Sciatic nerve (tissue), 2 donors: ENCODE measurements at regions not wholly inside any gene's neighbourhood (a gene's known extent, or its start where the extent isn't known, plus 50 kb on each side); places are given as distances from the start of the nearest gene placed in this dataset.

Experiments used
- ATAC-seq: fragments of 200-7000 bp; cut with Tn5 transposase; one replicate; pipeline ENCODE4 v1.9.1; 2020; ENCODE audit warnings: mild to moderate bottlenecking, moderate library complexity
- DNase-seq: peaks from one replicate; pipeline ENCODE4 v3.0.0-alpha.2; 2020; ENCODE audit warnings: low spot score
- intact Hi-C: fragments of 100-400 bp; cut with DNase I; formaldehyde crosslinking; loops from one replicate; pipeline ENCODE4 v1.14.2; 2022
- donor health status: DM: no; HTN: no; CAD: no.
- donor health status: DM: no; HTN: no; CAD: no.

GRCh38 chr17:63154586-63155244 is 188.7 kb downstream of the TANC2 start:
- intact Hi-C loops: no loop called here
- DNase-seq: no peak
- ATAC-seq: no peak

DNA sequence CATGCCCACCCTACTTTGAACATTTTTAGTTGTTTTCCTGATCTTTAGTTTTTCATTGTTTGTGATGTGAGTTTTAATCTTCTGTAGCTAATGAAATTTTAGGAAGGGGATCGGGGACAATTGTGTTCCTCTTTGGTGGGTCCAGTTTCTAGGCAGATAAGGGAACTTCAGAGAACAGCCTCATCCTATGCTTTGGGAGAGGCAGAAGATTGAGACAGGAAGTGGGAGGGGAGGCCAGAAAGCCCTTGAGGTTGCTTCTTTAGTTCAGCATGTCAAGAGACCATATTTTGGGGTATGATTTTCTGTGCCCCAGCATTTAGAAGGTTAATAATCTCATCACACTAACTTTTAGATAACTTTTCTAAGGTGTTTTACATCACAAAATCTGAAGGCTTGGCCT is 191.0 kb downstream of the TANC2 start:
- intact Hi-C loops: no loop called here
- DNase-seq (no peak), ATAC-seq (no peak)

GRCh38 chr17:63162406-63163157 is 196.5 kb downstream of the TANC2 start:
- ATAC-seq (no peak), DNase-seq (no peak)
- intact Hi-C loops: no loop called here

GRCh38 chr17:63163158-63163520 is 197.1 kb downstream of the TANC2 start:
- no peak for DNase-seq
- intact Hi-C loops: no loop called here
- no peak for ATAC-seq

DNA sequence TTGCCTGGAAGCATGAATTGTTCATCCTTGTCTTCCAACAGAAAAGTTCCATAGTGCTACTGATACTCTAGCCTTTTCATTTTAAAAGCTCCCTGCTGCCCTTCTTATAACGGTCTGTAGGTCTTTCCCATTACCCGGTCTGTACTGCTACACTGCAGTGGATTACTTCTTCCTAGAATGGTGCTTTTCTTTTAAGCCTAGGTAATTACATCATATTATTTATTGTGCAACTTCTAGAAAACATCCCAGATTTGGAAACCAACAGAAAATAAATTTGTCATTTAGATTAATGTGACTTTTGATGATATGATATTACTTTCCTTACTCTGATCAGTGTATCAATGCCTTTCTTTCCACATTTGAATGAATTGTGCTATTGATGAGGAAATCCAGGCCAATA is 199.4 kb downstream of the TANC2 start:
- DNase-seq (no peak), ATAC-seq (no peak)
- intact Hi-C loops: no loop called here

DNA sequence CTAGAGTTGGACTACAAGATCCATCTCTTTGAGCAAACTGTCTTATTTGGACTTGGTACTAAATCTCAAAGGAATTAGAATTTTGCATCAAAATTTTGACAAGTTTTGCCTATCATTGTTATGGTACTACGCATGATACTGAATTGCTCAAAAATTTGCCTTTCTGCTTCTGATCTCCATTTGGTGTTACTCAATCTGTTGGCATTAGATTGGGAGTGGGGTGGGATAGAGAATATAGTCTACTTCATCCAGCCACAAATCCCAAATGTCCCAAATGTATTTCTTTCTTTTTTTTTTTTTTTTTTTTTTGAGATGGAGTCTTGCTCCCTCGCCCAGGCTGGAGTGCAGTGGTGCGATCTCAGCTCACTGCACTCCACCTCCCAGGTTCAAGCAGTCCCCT is 204.8 kb downstream of the TANC2 start:
- DNase-seq (no peak), ATAC-seq (peak; percentile 30)
- intact Hi-C loops: no loop called here

GRCh38 chr17:63171428-63172393 is 205.7 kb downstream of the TANC2 start:
- intact Hi-C loops: no loop called here
- no peak for DNase-seq
- no peak for ATAC-seq

DNA sequence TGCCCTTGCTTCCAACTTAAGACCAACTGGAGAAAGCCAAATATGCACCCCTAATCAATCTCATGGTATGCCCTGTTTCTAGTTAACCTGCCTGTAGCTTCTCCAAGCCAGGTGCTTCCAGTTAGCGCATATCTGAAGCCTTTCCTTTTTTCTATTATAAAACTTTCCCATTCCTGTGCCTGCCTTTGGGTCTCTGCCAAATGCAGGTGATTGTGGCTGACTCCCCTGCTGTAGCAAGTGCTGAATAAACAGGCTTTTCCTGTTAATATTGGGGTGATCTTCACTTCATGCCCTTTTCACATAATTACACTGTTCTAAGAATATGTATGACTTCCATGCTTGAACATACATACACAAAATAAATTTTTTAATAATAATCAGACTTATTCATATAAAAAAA is 207.4 kb downstream of the TANC2 start:
- DNase-seq (no peak), ATAC-seq (no peak)
- intact Hi-C loops: no loop called here

- intact Hi-C loops: no loop called here
- no peak for ATAC-seq
Measured at GRCh38 chr17:63173903-63174302, 207.9 kb downstream of the TANC2 start.

DNA sequence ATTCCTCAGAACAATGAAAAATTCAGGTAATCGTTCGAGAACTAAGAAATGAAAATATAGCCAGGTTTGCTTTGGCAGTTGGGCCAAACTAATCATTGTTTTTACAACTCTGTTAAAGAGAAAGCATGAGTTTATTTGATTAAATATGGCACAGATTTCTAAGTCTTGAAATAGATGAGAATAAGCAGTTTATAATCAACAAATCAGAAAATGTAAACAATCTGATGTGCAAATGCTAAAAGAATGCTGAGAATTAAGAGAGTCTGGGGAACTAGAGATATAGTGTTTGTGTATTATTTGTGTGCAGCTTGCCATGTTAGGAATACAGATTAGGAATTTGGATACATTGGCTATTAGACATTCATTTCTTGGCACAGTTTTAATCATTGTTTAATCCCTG is 212.5 kb downstream of the TANC2 start:
- DNase-seq (no peak), ATAC-seq (no peak)
- intact Hi-C loops: no loop called here

More at GRCh38 chr17:63173903-63174302, 207.9 kb downstream of the TANC2 start:
- no peak for DNase-seq

- intact Hi-C loops: no loop called here
- ATAC-seq: no peak
- DNase-seq: no peak
Measured at GRCh38 chr17:63181856-63182255, 215.8 kb downstream of the TANC2 start.

- no peak for ATAC-seq
- DNase-seq: no peak
- intact Hi-C loops: no loop called here
Measured at GRCh38 chr17:63185420-63185819, 219.4 kb downstream of the TANC2 start.

GRCh38 chr17:63189082-63189481 is 223.0 kb downstream of the TANC2 start:
- DNase-seq: no peak
- intact Hi-C loops: no loop called here
- ATAC-seq: no peak

- ATAC-seq (no peak), DNase-seq (no peak)
- intact Hi-C loops: no loop called here
Measured at GRCh38 chr17:63189930-63190329, 223.9 kb downstream of the TANC2 start.

DNA sequence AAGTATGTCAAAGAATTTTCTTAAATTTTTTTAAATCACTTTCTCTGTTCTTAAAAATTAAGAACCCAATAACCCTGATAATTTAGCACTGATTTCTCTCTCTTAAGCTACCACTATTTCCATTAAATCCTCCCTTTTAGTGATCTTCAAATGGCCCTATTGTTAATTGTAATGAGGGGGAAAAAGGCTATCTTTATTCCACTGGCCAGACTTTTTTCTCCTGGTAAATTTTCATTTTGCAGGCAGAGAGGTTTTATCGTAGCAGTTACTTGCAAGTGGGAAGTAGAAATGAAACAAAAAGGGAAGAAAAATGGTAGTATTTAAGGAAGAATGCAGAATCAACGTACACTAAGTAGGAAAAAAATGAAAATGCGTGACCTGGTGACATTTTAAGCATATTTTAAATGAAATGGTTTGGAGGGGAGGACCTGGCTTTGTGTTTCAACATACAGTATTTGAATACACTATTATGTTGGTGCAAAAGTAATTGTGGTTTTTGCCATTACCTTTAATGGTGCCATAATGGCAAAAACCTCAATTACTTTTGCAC is 224.9 kb downstream of the TANC2 start:
- DNase-seq (no peak), ATAC-seq (no peak)
- intact Hi-C loops: no loop called here

DNA sequence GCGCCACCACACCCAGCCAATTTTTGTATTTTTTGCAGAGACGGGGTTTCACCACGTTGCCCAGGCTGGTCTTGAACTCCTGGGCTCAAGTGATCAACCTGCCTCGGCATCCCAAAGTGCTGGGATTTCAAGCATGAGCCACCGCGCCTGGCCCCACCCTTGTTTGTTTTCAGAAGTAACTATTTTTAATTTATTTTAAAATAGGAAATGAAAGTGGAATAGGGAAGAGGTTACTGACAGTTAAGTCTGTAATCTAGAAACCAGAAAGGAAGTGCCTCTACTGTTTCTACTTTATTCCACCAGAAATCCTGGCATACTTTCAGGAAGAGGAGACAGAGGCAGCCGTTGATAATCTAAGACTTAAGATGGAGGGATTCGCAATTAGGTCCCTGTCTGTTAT is 225.6 kb downstream of the TANC2 start:
- ATAC-seq: peak; percentile 51
- intact Hi-C loops: no loop called here
- DNase-seq: no peak

GRCh38 chr17:63193827-63194226 is 227.8 kb downstream of the TANC2 start:
- no peak for DNase-seq
- ATAC-seq: no peak
- intact Hi-C loops: no loop called here

DNA sequence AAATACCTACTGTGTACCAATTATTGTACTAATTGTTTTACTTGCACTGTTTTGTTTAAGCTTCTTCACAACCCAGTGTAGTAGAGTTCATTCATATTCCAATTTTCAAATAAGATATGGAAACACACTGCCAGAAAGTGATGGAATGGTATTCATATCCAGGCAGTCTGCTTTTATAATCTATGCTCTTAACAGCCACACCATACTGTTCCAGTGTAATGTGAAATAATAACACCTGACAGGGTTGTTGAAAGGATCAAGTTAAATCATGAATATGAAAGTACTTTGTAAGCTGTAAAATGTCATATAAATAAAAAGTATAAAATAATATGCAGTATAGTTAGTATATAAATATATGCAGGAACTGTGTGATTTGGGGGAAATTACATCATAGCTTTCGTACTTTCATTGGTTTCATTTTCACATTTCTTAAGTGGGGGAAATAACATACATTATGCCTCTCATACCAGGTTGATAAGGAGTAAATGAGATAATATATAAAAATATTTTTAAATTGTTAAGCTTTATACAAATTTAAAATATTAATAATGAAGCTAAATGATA is 230.8 kb downstream of the TANC2 start:
- intact Hi-C loops: no loop called here

DNA sequence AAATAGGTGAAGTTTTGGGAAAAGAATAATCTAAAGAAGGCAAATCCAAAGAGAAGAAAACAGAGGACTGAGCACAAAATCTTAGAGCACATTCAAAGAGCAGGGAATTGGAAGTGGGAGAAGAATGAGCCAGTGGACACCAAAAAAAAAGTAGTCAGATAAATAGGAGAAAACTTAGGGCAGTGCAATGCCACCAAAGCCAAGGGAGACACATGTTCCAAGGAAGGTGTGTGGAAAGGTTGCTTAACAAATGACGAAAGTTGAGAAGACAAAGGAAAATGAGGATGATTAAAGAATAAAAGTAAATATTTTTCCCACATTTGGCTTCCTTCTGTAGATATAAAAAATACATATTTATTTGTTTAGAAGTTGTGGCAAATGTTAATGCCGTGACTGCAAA is 237.6 kb downstream of the TANC2 start:
- intact Hi-C loops: no loop called here
- no peak for ATAC-seq
- DNase-seq: no peak

More for the DNA sequence above, 230.8 kb downstream of the TANC2 start:
- DNase-seq: no peak
- ATAC-seq: no peak
